ENCODE measurements at regions not wholly inside any gene's neighbourhood (a gene's known extent, or its start where the extent isn't known, plus 50 kb on each side); places are given as distances from the start of the nearest gene placed in this dataset.
A peak's percentile ranks its signal among the peaks of the same experiment; 100 is the strongest.
"Not testable (repeated sequence)": the region's sequence is repeated elsewhere in the genome, so short reads cannot be mapped to it uniquely, and the experiment has no call there.

DNA sequence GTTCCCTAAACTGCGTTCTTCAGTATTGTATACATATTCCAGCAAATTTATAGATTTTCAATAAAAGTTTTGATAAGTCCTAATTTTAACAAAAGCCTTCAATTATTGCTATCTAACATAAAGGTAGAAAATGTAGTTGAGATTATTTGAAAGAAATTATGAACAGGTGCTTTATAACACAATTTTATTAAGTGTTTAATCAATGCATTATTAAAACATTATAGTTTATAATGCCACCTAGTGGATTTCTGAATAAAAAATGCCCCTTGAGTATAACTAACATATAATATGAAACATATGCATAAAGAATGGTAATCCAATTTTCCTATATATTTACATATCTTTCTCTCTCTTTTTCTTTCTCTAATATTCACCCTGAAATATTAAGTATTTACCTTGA lies 515.3 kb downstream of the SLC6A15 start:
- DNase-seq (ENCODE audit: low read depth, low spot score) = no peak

DNA sequence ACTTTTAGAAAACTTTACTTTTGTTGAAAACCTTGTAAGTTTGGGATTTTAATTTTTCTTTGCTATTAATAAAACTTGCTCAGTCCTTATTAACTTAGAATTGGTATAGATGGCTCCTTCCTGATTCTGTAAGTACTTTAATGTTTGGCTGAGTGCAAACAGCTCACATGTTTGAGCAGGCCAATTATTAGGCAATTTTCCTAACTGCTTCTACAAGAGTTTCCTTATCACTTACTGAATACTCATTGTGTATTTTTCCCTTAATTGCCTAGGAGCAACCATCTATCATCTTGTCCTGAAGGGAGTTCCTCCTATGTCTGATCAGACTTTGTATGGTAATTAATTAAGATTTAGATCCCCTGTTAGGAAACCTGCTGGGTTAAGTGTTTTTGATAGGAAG lies 521.4 kb downstream of the SLC6A15 start:
- DNase-seq (ENCODE audit: low read depth, low spot score) = not testable (repeated sequence)

DNA sequence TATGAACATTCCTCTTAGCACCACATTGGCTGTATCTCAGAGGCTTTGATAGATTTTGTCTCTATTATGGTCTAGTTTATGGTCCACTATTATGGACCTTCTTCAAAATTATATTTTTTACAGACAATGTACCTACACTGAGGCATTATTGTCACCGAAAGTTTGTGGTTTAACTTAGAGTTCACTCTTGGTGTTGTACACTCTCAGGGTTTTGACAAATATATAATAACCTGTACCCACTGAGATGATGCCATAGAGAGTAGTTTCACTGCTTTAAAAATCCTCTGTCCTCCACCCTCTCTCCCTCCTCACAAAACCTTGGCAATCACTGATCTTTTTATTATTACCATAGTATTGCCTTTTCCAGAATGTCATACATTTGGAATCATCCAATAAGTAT lies 528.2 kb downstream of the SLC6A15 start:
- no peak for DNase-seq (ENCODE audit: low read depth, low spot score)

DNA sequence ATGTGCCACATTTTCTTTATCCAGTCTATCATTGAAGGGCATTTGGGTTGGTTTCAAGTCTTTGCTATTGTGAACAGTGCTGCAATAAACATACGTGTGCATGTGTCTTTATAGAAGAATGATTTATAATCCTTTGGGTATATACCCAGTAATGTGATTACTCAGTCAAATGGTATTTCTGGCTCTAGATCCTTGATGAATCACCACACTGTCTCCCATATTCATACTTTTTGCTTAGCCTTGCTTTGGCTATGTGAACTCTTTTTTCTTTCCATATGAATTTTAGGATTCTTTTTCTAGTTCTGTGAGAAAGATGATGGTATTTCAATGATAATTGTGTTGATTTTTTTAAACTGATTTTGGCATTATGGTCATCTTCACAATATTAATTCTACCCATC lies 530.1 kb downstream of the SLC6A15 start:
- not testable (repeated sequence) for DNase-seq (ENCODE audit: low read depth, low spot score)

DNA sequence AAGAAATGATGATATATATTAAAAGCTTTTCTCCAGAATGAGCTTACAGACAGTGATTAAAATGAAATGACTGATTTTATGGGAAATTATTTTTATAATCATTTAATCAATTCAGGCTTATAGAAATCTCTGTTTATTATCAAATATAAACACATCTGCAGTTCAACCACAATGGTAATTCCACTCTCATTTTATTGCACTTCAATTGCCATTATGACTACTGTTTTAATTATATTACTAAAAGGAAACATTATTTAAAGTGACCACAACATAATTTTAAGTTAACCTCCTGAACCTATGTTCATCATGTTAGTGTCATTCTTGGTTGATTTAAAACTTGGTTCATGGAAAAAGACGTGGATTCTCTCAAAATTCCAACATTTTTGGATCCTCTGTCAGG lies 536.3 kb downstream of the SLC6A15 start:
- no peak for DNase-seq (ENCODE audit: low read depth, low spot score)

DNA sequence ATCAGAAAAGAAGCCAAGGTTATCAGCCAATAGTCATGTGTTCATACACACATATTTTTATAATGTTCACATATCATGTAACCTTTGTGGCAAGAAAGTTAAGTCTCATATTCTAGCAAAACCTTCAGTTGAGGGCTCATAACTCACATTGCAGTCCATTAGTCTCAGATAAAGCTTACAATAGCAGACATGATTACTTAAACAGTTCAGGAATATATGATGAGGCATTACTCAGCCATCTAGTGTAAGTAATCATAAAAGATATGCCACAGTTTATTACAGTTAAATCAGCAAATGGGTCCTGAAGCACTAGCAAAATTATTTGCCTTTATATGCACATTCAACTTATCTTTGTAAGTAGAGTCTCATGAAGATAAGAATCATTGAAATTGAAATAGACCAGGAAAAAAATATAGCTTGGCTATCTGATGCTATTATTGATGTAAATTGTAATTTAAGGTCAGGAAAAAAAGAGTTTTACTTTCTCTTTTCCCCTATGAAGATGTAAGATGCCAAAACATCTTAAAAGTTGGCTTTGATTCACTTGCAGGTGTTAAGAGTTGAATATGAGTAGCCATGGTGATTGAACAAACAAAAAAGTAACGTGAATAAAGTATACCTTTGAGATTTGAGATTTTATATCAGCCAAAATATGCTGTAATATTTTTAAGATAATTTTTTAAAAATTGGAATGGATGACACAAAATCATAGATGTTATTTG lies 537.0 kb downstream of the SLC6A15 start:
- no peak for DNase-seq (ENCODE audit: low read depth, low spot score)

DNA sequence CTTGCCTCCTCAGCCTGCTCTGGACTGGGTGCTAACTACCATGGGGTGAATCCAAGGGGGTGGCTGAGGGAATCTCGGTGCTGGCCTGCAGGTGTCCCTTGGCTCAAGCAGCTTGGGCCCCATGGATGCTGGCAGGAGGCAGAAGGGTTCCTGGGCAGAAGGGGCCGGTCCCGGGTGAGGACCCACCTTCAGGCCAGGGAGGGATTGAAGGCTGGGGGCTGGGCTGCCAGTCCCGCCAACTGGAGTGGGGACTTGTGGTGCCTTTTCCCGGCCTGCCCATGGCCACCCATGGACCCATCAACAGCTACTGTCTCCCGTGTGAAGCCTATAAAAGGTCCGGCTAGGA lies 550.1 kb downstream of the SLC6A15 start:
- no peak for DNase-seq (ENCODE audit: low read depth, low spot score)

DNA sequence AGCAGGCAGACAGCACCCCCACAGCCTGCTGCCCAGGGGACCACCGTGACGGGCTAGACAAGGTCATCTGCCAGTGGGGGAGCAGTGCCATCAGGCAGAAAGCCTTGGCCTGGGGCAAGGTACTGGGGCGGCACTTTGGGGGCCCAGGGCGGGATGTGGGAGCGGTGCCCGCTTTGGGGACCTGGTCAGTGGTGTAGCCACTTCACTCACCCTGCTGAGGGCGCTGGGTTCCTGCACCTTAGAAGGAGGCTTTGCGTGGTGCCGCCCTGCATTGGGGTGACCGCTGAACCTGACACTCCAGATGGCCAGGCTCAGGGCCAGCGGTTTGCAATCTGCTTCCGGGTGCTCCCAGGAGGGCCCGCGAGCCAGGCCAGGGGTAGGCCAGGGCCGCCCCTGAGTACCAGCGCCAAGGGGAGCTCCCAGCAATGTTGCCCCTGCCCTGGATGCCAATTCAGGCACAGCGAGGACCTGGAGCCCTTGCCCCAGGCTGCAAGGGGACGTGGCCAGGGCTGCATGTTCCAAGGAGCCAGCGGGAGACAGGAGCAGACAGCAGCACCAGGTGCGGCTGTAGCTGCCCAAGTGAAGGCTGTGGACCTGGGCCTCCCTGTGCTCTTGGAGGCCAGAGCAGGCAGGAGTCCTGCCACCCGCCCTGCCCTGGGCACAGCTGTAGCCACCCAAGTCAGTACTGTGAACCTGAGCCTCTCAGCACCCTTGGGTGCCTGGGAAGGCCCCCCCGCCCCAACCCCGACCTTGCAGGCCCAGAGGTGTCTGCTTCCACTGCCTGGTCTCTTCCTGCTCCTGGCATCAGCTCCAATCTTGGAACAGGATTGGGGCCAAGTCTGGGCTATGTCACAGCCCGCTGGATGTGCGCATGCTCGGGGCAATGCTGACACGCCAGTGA lies 550.7 kb downstream of the SLC6A15 start:
- DNase-seq (ENCODE audit: low read depth, low spot score) = no peak

DNA sequence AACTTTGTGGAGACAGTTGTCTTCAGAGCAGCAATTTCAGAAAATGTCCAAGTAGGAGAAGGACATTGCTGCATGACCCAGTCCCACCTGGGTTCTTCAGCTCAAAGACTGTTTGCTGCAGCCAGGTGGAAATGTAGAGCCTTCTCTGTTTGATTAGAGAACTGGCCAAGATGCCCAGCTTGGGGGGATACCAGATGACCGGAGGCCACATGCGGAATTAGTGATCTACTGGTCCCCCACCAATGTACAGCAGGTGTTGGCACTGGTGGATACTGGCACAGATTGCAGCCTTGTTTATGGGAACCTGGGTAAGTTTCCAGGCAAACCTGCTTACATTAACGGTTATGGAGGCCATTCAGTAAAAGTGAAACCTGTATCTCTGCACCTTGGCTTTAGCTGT lies 555.3 kb downstream of the SLC6A15 start:
- no peak for DNase-seq (ENCODE audit: low read depth, low spot score)

DNA sequence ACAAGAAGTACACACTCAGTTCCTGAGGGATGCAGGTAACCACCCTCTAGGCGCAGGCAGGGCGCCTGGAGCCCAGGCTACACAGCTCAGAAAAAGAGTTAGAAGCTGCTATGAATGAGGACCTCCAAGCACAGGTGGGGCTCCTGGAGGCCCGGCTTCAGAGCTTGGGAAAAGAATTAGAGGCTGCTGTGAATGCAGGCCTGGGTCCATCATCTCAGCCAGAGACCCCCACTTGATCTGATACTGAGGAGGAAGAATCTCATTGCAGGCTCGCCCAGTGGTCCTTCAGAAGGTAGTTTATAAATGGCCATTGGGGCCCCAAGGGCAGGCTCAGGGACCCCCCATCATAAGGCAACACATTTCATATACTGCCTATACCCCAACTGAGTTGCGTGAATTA lies 556.4 kb downstream of the SLC6A15 start:
- no peak for DNase-seq (ENCODE audit: low read depth, low spot score)

DNA sequence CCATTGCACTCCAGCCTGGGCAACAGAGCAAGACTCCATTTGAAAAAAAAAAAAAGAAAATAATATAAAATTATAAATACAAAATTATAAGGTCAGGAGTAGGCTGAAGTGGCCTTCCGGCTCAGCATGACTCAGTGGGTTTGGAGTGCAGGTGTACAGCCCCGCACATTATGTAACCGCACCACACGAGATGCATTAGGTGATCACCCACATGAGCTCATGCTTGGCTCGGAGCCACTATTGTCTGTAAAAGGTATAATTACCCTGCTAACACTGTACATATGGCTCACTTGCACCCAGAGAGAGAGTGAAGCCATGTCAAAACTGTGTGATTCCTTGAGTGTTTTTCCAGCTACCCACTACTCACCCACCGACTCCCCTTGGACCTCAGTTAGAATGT lies 557.0 kb downstream of the SLC6A15 start:
- DNase-seq (ENCODE audit: low read depth, low spot score) = no peak

DNA sequence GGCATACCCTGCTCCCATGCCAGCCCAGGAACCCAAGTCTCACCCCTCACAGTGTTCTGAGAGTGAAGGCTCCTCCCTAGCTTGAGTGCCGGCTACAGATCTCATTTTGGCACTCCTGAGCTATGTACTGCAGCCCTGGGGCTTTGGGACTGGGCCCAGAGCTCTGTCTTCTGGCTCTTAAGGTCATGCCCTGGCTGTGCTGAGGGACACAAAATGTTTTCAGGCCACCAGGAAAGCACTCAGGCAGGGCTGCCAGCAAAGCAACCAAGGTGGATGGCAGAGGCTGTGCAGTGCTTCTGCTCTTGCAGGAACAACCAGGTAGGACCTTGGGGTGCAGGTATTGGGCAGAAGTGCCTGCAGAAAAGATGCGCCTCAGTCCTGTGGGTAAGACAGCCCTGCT lies 564.0 kb downstream of the SLC6A15 start:
- DNase-seq (ENCODE audit: low read depth, low spot score) = no peak

DNA sequence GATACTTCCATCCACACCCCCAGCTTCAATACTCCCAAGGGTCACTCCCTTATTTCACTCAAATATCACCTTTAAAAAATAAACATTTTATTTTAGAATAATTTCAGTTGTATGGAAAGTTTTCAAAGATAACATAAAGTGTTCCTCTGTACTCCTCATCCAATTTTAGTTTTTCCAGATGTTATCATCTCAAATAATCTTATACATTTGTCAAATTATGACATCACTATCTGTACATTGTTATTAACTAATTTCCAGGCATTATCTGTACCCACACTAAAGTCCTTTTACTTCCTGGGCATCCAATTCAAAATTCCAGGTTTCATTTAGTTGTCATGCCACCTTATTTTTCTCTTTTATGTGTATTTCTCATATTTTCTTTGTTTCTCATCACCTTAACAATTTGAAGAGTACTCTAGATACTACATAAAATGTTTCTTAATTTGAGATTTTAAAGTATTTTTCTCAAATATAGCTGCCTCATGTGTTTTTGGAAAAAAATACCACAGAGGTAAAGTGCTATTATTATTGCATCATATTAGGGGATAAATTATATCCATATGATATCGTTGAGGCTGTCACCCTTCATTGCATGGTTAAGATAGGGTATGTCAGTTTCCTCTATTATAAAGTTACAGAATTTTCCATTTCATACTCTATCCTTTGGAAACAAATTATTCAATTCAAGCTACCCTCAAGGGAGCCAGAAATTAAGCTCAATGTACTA lies 571.0 kb downstream of the SLC6A15 start:
- DNase-seq (ENCODE audit: low read depth, low spot score) = no peak

DNA sequence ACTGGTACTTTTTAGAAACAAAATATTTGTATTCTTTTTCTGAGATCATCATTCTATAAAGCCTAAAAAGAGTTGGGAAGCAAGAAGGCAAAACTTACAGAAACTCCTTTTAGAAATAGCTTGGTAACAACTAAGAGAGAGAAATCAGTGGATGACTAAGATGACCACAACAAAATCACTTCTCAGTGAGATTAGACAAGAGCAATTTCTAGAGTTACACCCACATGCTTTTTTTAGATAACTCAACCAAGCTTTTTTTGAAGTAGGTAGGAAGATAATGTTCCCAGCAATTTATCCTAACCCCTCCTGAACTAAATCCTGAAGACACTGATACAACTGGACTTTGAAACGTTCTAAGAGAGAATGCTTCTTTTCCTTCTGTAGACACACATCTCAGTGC lies 576.4 kb downstream of the SLC6A15 start:
- DNase-seq (ENCODE audit: low read depth, low spot score) = no peak

DNA sequence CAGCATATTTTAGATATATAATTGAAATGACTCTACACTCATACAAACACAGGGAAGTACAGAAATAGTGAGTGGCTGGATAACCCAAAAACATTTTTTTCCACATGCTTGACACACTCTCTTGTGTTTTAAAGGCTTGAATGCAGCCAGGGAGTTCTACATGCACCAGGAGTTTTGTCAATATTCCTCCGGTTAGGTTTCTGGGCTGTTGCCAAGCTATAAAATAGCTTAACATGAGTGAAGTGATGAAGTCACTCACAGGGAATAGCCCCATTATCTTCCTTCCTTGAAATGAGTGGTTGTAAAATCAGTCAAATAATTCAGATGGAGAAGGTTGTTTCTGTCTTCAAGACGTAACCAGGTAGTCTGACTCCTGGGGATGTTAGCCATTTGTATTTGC lies 582.7 kb downstream of the SLC6A15 start:
- DNase-seq (ENCODE audit: low read depth, low spot score) = no peak

DNA sequence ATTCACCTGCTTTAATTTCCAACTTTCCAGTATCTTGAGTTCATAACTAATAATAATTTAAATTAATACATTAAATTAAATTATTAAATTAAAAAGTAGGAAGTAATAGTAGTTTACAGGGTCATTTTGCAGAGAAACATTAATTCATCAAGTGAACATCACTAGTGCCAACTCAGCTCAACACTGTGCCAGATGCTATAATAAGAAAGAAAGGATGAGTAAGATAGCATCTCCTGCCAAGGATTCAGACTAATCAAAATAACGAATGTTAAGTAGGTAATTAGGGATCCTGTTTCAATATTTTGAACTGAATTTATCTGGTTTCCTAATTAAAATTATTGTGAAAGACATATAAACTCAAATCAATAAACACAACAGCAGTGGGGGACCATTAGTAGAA lies 596.7 kb downstream of the SLC6A15 start:
- no peak for DNase-seq (ENCODE audit: low read depth, low spot score)

DNA sequence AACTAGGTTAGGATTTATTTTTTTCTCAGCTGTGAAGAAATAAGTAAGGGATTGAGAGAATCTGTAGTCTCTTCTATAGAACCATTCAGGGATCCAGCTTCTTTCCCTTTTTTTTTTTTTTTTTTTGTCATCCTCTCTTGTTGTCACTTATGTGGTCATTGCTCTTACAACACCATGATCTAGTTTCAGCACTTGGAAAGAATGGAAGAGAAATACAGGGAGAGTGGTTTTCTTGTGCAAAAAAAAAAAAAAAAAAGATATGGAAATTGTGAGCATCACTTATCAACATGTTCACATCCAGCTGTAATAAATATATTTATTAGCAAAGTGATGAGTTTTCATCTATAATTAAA lies 599.3 kb downstream of the SLC6A15 start:
- DNase-seq (ENCODE audit: low read depth, low spot score) = no peak

DNA sequence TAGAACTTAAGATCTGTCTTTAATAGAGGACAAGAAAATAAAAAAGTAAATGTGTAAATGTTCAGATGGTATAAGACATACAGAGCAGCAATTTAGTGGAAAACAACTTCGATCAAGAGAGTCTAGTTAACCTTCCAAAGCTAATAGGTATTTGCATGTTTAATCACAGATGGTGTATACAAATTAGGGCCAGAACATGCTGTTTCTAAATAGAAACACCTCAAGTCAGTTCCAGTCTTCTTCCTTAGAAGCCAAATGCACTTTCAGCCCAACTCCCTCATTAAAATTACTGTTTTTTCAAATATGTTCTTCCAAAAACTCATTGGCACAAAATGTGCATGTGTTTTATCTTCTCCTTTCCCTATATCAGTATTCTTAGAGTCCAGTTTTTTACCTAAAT lies 604.4 kb downstream of the SLC6A15 start:
- DNase-seq (ENCODE audit: low read depth, low spot score) = no peak

DNA sequence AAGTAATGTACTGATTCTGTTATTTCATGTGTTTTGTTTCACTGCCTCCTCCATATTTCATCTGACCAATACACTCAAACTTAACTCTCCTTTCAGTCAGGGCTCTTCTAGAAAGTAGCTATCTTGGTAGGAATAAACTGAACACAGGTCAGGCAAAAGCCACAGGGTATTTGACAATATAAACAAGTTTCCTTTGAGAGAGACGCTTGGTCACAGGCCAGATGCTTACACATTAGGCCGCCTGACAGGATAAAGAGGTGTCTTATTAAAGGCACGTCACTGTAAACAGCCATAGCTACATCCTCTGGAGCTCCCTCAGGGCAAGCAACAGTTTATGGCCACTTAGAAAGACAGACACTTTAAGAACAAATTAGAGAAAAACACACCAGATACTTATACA lies 607.5 kb downstream of the SLC6A15 start:
- peak; percentile 32 for DNase-seq (ENCODE audit: low read depth, low spot score)

DNA sequence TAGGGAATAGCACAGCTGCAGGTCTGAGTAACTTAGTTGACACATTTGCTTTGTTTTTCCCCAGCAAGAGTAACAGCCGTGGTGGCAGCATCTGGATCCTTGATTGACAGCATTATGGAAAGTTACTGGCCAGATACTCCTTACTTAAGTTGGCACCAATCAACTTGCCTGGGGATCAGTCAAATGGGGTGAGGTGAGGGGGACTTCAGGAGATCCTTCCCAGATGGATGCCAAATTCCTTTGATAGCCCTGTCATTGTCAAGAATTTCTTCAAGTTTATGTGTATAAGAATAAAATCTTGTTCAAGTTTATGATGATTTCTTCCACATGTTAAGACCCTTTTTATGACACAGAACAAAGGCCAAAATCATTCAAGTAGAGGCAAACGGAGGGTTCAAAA lies 618.4 kb downstream of the SLC6A15 start:
- no peak for DNase-seq (ENCODE audit: low read depth, low spot score)

DNA sequence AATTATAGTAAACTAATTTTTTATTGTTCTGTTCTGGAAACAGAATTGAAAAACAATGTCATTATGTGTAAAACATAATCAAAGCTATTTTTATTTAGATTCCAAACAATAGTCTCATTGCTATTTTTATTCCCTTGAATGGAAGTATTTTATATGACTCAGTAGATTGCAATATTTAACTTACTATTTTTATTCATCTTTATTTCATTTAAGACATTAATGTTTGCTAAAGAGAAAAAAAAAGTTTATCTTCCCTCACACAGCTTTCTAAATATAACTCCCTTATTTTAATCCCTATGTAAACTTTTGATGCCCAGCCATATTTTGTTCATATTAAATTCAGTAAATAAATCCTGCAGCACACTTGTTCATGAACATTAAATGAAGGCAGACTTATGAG lies 622.4 kb downstream of the SLC6A15 start:
- no peak for DNase-seq (ENCODE audit: low read depth, low spot score)

DNA sequence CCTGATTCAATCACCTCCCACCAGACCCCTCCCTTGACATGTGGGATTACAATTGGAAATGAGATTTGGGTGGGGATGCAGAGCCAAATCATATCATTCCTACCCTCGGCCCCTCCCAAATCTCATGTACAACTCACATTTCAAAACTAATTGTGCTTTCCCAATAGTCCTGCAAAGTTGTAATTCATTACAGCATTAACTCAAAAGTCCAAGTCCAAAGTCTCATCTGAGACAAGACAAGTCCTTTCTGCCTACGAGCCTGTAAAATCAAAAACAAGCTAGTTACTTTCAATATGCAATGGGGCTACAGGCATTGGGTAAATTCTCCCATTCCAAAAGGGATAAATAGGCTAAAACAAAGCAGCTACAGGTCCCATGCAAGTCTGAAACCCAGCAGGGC lies 634.6 kb downstream of the SLC6A15 start:
- DNase-seq (ENCODE audit: low read depth, low spot score) = no peak

DNA sequence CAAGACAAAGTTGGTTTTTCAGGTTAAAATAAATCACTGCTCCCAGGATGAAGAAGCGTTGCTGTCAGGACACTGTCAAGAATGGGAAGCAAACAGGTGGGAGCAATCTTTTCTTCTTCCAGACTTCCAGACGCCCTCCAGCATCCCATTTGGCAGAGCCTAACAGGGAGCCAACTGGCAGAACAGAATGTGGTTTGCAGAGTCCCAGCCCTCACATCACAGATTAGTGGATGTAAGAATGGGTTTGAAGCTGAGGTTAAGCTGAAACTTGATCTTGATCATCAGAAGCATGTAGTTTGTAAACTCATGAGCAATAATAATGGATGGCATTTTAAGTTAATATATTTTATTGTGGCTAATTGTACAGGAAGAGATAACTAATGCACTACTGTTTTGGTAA lies 636.4 kb downstream of the SLC6A15 start:
- peak; percentile 25 for DNase-seq (ENCODE audit: low read depth, low spot score)

All from ELF-1 (cell line).